NT2/D1 (cell line): ENCODE measurements at regions not wholly inside any gene's neighbourhood (a gene's known extent, or its start where the extent isn't known, plus 50 kb on each side); places are given as distances from the start of the nearest gene placed in this dataset.

ENCODE experiments used
- DNase-seq: peaks from one replicate; pipeline ENCODE4 v3.0.0-alpha.2; 2011; ENCODE audit warnings: low read depth, low spot score
- H3K27me3 ChIP-seq: 2 replicates; pipeline ENCODE4 v1.6.0; 2011; ENCODE audit warnings: mild to moderate bottlenecking; ENCODE audit not compliant: insufficient read length, insufficient read depth
- H3K36me3 ChIP-seq: 2 replicates; pipeline ENCODE4 v1.6.1; 2011; ENCODE audit warnings: mild to moderate bottlenecking, low read length, mixed read lengths; ENCODE audit not compliant: insufficient read depth, insufficient read length
- H3K4me1 ChIP-seq: 2 replicates; pipeline ENCODE4 v1.5.1; 2011; ENCODE audit not compliant: insufficient read depth, insufficient read length
- H3K4me3 ChIP-seq: 2 replicates; pipeline ENCODE4 v1.5.1; 2011; ENCODE audit warnings: low read depth; ENCODE audit not compliant: insufficient read length
- H3K9ac ChIP-seq: 2 replicates; pipeline ENCODE4 v1.6.0; 2011; ENCODE audit warnings: low read depth; ENCODE audit not compliant: insufficient read length
- H3K9me3 ChIP-seq: 2 replicates; pipeline ENCODE4 v1.5.1; 2011; ENCODE audit warnings: mild to moderate bottlenecking, low read length; ENCODE audit not compliant: insufficient read depth
- SUZ12 ChIP-seq: IDR thresholded peaks from 2 replicates; pipeline ENCODE4 v1.6.1; 2011; ENCODE audit not compliant: insufficient read length, insufficient read depth; ENCODE audit errors: extremely low read depth
- YY1 ChIP-seq: IDR thresholded peaks from 2 replicates; pipeline ENCODE4 v1.6.1; 2011; ENCODE audit not compliant: insufficient read length, insufficient read depth
- ZNF274 ChIP-seq: IDR thresholded peaks from 2 replicates; pipeline ENCODE4 v1.6.1; 2011; ENCODE audit warnings: mild to moderate bottlenecking, low read depth, low read length

DNA sequence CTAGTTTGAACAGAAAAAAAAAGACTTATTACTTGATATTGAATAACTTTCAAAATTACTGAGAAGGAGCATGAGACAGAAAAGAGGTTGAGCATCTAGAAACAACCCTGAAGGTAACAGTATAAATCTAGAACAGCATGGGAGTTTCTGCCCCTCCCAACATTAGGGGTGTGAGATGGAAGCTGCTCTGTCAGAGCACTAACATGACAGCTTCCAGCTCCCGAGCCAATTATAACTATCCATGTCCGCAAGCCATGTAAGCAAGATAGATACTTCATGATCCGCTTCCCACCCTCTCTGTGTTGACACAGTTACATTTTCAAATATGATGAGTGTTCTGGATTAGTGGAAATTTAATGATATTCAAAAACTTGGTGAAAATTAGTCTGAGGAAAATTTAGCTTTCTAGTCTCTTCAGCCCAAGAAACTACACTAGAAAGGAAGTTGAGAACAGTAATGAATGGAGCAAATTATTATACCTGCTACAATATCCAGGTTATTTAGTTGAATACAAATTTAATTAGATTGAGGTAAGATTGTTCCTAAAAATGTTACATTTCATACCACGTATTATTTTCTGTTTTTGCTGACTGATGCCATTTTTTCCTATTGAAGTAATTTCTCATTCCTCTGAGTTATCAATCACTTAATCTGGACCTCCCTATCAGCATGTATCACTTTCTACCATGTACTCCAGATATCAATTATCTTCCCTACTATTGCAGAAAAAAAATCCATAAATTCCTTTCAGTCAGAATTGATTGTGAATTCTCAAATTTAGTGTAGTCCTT, 129.3 kb upstream of the SLIT2 start:
- no peak overlapping the region for H3K4me3 ChIP-seq
- H3K9ac ChIP-seq: no peak overlapping the region
- no peaks in the 10 kb centered on the region for H3K4me1 ChIP-seq
- no peak for TF ChIP-seq SUZ12
- no peak for TF ChIP-seq ZNF274
- TF ChIP-seq YY1: no peak
- no peaks in the 10 kb centered on the region for H3K9me3 ChIP-seq
- DNase-seq: no peak
- no peaks in the 10 kb centered on the region for H3K36me3 ChIP-seq
- no peaks in the 10 kb centered on the region for H3K27me3 ChIP-seq

DNA sequence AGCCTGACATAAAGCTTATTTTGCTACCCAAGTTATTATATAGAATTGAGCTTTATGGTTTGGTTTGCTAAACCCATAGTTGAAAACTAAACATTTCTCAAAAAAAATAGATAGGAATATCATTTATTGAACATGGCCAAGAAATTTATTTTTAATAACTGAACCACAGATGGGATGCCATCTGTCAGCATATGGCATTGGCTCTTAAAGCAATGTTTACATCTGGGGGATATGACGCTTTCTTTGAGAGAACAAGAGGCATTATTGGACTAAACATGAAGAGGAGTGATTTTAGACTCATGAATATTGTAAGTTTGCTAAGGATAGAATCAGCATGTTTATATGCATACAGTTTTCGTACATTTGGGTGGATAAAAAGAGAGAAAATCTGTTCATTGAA, 132.6 kb upstream of the SLIT2 start:
- Histone ChIP-seq H3K4me3 (no peak overlapping the region), H3K9ac (no peak overlapping the region), H3K4me1 (no peaks in the 10 kb centered on the region), H3K27me3 (no peaks in the 10 kb centered on the region), H3K9me3 (no peaks in the 10 kb centered on the region), H3K36me3 (no peaks in the 10 kb centered on the region)
- DNase-seq: no peak
- TF ChIP-seq SUZ12 (no peak), ZNF274 (no peak), YY1 (no peak)

DNA sequence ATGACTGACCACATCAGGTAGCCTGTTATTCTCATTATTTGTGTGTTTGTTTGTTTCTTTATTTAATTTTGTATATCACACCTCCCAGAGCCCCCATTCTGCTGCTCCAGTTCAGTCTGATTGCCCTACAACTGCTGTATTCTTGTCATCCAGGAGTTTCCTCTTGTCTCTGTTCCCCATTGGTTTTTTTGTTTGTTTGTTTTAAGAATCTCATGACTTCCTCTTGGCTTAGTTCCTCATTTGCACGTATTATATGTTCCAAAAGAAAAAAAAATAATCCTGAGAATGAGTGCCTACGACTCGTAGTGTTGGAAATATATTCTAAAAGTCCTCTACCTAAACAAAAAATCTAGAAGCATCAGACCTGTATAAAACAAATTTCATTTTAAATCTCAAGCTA, 142.3 kb upstream of the SLIT2 start:
- Histone ChIP-seq H3K4me3 (no peak overlapping the region), H3K27me3 (no peaks in the 10 kb centered on the region), H3K9me3 (no peaks in the 10 kb centered on the region), H3K36me3 (no peaks in the 10 kb centered on the region), H3K4me1 (no peaks in the 10 kb centered on the region), H3K9ac (no peak overlapping the region)
- TF ChIP-seq ZNF274: no peak
- TF ChIP-seq YY1: no peak
- TF ChIP-seq SUZ12: no peak
- DNase-seq: no peak

DNA sequence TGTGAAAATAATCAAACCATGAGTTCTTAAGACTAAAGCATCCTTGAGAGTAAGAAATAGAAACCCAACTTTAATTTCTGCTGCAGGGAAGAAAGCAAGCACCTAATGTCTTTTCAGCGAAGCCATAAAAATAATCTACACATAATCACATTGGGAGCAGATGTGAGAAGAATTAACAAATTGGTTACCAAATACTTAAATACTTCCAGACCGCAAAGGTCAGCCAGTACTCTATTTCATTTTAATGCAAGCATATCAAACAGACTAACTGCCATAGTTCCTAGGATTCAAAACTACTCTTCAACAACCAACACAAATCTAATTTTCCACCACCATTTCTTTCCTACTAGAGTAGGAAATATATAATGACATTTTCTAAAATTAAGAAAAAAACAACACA, 144.8 kb upstream of the SLIT2 start:
- H3K4me1 ChIP-seq: no peaks in the 10 kb centered on the region
- no peak for DNase-seq
- TF ChIP-seq ZNF274 (no peak), SUZ12 (no peak), YY1 (no peak)
- H3K27me3 ChIP-seq: no peaks in the 10 kb centered on the region
- H3K9ac ChIP-seq: no peak overlapping the region
- no peaks in the 10 kb centered on the region for H3K36me3 ChIP-seq
- no peaks in the 10 kb centered on the region for H3K9me3 ChIP-seq
- no peak overlapping the region for H3K4me3 ChIP-seq

DNA sequence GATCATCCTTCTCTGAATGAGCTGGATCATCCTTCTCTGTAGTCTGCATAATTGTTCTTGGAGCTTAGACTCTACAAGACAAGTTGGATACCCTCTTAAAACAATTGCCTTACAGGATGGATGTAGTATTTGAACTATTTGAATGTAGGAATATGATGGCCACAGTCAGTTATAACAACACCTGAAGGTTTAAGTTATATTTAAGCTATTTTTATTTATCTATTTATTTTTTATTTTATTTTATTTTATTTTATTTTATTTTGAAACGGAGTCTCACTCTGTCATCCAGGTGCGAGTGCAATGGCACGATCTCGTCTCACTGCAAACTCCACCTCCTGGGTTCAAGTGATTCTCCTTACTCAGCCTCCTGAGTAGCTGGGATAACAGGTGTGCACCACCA, 149.9 kb upstream of the SLIT2 start:
- H3K9me3 ChIP-seq: no peaks in the 10 kb centered on the region
- H3K4me1 ChIP-seq: no peaks in the 10 kb centered on the region
- H3K36me3 ChIP-seq: no peaks in the 10 kb centered on the region
- TF ChIP-seq ZNF274 (no peak), SUZ12 (no peak), YY1 (no peak)
- DNase-seq: no peak
- no peak overlapping the region for H3K9ac ChIP-seq
- H3K4me3 ChIP-seq: no peak overlapping the region
- H3K27me3 ChIP-seq: no peaks in the 10 kb centered on the region

DNA sequence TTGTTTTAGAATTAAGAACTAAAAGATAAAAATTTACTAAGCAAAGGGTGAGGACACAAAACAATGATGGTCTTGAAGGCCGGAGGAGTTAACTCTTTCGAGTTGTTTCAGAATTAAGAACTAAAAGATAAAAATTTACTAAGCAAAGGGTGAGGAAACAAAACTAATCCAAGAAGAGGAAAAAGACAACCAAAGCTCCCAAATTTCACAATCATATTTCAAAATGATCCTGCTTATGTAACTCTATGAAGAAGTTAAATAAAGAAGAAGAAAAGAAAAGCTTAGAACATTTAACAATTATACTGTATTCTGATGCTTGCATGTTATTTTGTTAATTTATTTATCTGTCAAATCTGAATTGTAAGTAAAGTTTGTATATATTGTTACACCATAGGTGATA, 154.8 kb upstream of the SLIT2 start:
- no peak overlapping the region for H3K9ac ChIP-seq
- no peaks in the 10 kb centered on the region for H3K9me3 ChIP-seq
- no peak overlapping the region for H3K4me3 ChIP-seq
- no peaks in the 10 kb centered on the region for H3K4me1 ChIP-seq
- H3K27me3 ChIP-seq: no peaks in the 10 kb centered on the region
- DNase-seq: no peak
- TF ChIP-seq SUZ12 (no peak), ZNF274 (no peak), YY1 (no peak)
- no peaks in the 10 kb centered on the region for H3K36me3 ChIP-seq

DNA sequence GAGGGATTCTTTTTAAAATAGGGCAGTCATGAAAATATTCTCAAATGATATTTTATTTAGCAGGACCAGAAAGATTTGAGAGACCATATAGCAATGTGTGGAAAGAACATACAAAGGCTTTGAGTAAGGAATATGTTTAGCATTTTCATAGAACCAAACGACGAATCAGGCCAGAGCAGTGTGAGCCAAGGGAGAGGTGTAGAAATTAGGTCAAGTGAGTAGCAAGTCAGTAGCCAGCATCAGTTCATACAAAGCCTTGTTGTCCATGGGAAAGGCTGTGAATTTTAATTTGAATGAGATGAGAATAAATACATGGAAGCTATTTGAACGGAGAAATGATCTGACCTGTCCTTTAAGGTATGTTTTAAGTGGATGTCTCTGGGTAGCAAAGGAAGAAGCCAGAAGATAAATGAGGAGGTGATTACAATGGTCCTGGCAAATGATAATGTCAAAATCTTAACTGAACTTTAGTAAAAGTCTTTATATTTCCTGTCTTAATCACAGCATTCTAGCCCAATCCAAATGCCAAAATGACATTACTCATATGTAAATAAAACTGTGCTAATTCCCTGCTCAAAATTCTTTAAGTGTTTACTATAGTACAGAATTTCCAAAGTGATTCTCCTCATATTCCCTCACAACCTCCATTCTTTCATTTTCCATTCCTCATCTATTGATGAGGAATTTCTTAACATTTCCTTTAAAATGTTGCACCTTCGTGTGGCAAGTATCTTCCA, 155.7 kb upstream of the SLIT2 start:
- Histone ChIP-seq H3K4me1 (no peaks in the 10 kb centered on the region), H3K36me3 (no peaks in the 10 kb centered on the region), H3K4me3 (no peak overlapping the region), H3K9ac (no peak overlapping the region), H3K9me3 (no peaks in the 10 kb centered on the region), H3K27me3 (no peaks in the 10 kb centered on the region)
- no peak for DNase-seq
- TF ChIP-seq ZNF274: no peak
- TF ChIP-seq YY1: no peak
- TF ChIP-seq SUZ12: no peak
